ENCODE measurements at regions not wholly inside any gene's neighbourhood (a gene's known extent, or its start where the extent isn't known, plus 50 kb on each side); places are given as distances from the start of the nearest gene placed in this dataset.

- no peak for DNase-seq
Measured at GRCh38 chr12:126343321-126343720, 1278.1 kb downstream of the AACS start.

GRCh38 chr12:126346087-126346486 is 1280.9 kb downstream of the AACS start:
- DNase-seq = no peak

- no peak for DNase-seq
Measured at GRCh38 chr12:126347421-126347820, 1282.2 kb downstream of the AACS start.

- no peak for DNase-seq
Measured at GRCh38 chr12:126349383-126349782, 1284.1 kb downstream of the AACS start.

- no peak for DNase-seq
Measured at GRCh38 chr12:126353604-126354003, 1288.4 kb downstream of the AACS start.

- no peak for DNase-seq
Measured at GRCh38 chr12:126354633-126355032, 1289.4 kb downstream of the AACS start.

- no peak for DNase-seq
Measured at GRCh38 chr12:126355346-126355745, 1290.1 kb downstream of the AACS start.

- no peak for DNase-seq
Measured at GRCh38 chr12:126358806-126359205, 1293.6 kb downstream of the AACS start.

- no peak for DNase-seq
Measured at GRCh38 chr12:126359216-126359615, 1294.0 kb downstream of the AACS start.

GRCh38 chr12:126361804-126362203 is 1296.6 kb downstream of the AACS start:
- no peak for DNase-seq

GRCh38 chr12:126362493-126362892 is 1297.3 kb downstream of the AACS start:
- DNase-seq = no peak

- no peak for DNase-seq
Measured at GRCh38 chr12:126362964-126363363, 1297.7 kb downstream of the AACS start.

GRCh38 chr12:126369487-126370463 is 1304.5 kb downstream of the AACS start:
- no peak for DNase-seq

GRCh38 chr12:126383506-126383905 is 1318.3 kb downstream of the AACS start:
- DNase-seq = no peak

GRCh38 chr12:126384026-126384564 is 1318.9 kb downstream of the AACS start:
- DNase-seq = no peak

GRCh38 chr12:126385785-126386184 is 1320.5 kb downstream of the AACS start:
- no peak for DNase-seq

- no peak for DNase-seq
Measured at GRCh38 chr12:126389220-126389841, 1324.1 kb downstream of the AACS start.

GRCh38 chr12:126389961-126390360 is 1324.7 kb downstream of the AACS start:
- no peak for DNase-seq

GRCh38 chr12:126390969-126391566 is 1325.8 kb downstream of the AACS start:
- DNase-seq = no peak

- DNase-seq = no peak
Measured at GRCh38 chr12:126396536-126396935, 1331.3 kb downstream of the AACS start.

- no peak for DNase-seq
Measured at GRCh38 chr12:126397071-126397581, 1331.9 kb downstream of the AACS start.

- no peak for DNase-seq
Measured at GRCh38 chr12:126397660-126398059, 1332.4 kb downstream of the AACS start.

GRCh38 chr12:126400831-126401230 is 1335.6 kb downstream of the AACS start:
- no peak for DNase-seq

All from NCI-H1048 (cell line).